ENCODE measurements at regions not wholly inside any gene's neighbourhood (a gene's known extent, or its start where the extent isn't known, plus 50 kb on each side); places are given as distances from the start of the nearest gene placed in this dataset.

GRCh38 chr14:37650356-37651037, 55.1 kb downstream of the TTC6 start:
- ChIA-PET POLR2A (no interaction called here), CTCF (no interaction called here)
- TF ChIP-seq CTBP1 (IDR thresholded peaks at IDR 0.05; ENCODE audit: borderline replicate concordance) (no peak), ZNF384 (IDR thresholded peaks at IDR 0.05) (no peak), NFRKB (IDR thresholded peaks at IDR 0.05) (no peak), TARDBP (IDR thresholded peaks at IDR 0.05) (no peak), SP1 (IDR thresholded peaks at IDR 0.05) (no peak), L3MBTL2 (conservative IDR thresholded peaks at IDR 0.05) (no peak), PKNOX1 (IDR thresholded peaks at IDR 0.05) (no peak), ARNT (IDR thresholded peaks at IDR 0.05) (no peak), ELF4 (IDR thresholded peaks at IDR 0.05) (no peak), SUZ12 (IDR thresholded peaks at IDR 0.05) (no peak), LEF1 (IDR thresholded peaks at IDR 0.05; ENCODE audit: borderline replicate concordance) (no peak), HDGF (IDR thresholded peaks at IDR 0.05; ENCODE audit: borderline replicate concordance) (no peak), FOXM1 (IDR thresholded peaks at IDR 0.05; ENCODE audit: borderline replicate concordance) (no peak), FOXK2 (IDR thresholded peaks at IDR 0.05) (no peak), FOXA1 (IDR thresholded peaks at IDR 0.05) (no peak), BHLHE40 (IDR thresholded peaks at IDR 0.05; ENCODE audit: borderline replicate concordance) (no peak)
- DNase-seq (ENCODE audit: extremely low spot score), result no peak

- DNase-seq (ENCODE audit: extremely low spot score), result no peak
- ChIA-PET POLR2A (no interaction called here), CTCF (no interaction called here)
- no peak for TF ChIP-seq LEF1 (IDR thresholded peaks at IDR 0.05; ENCODE audit: borderline replicate concordance)
- no peak for TF ChIP-seq SUZ12 (IDR thresholded peaks at IDR 0.05)
- TF ChIP-seq BHLHE40 (IDR thresholded peaks at IDR 0.05; ENCODE audit: borderline replicate concordance), result no peak
- no peak for TF ChIP-seq SP1 (IDR thresholded peaks at IDR 0.05)
- TF ChIP-seq TARDBP (IDR thresholded peaks at IDR 0.05), result no peak
- no peak for TF ChIP-seq CTBP1 (IDR thresholded peaks at IDR 0.05; ENCODE audit: borderline replicate concordance)
- no peak for TF ChIP-seq FOXK2 (IDR thresholded peaks at IDR 0.05)
- no peak for TF ChIP-seq FOXM1 (IDR thresholded peaks at IDR 0.05; ENCODE audit: borderline replicate concordance)
- no peak for TF ChIP-seq PKNOX1 (IDR thresholded peaks at IDR 0.05)
These were observed 56.6 kb downstream of the TTC6 start for GRCh38 chr14:37652042-37652441.

GRCh38 chr14:37655418-37655817, 60.0 kb downstream of the TTC6 start:
- CTCF ChIA-PET, result interaction anchor here (0.6 kb wide), 2 partner anchors 219 to 248 kb away, joined by 3 read pairs; no protein-coding TSS in a partner anchor
- POLR2A ChIA-PET, result no interaction called here
- no peak for TF ChIP-seq ZNF384 (IDR thresholded peaks at IDR 0.05)
- TF ChIP-seq SUZ12 (IDR thresholded peaks at IDR 0.05), result no peak
- no peak for TF ChIP-seq ARNT (IDR thresholded peaks at IDR 0.05)
- no peak for TF ChIP-seq FOXK2 (IDR thresholded peaks at IDR 0.05)
- TF ChIP-seq L3MBTL2 (conservative IDR thresholded peaks at IDR 0.05), result no peak
- TF ChIP-seq CTBP1 (IDR thresholded peaks at IDR 0.05; ENCODE audit: borderline replicate concordance), result no peak
- TF ChIP-seq FOXM1 (IDR thresholded peaks at IDR 0.05; ENCODE audit: borderline replicate concordance), result no peak
- no peak for TF ChIP-seq PKNOX1 (IDR thresholded peaks at IDR 0.05)
- TF ChIP-seq ELF4 (IDR thresholded peaks at IDR 0.05), result no peak
- no peak for TF ChIP-seq HDGF (IDR thresholded peaks at IDR 0.05; ENCODE audit: borderline replicate concordance)
- TF ChIP-seq LEF1 (IDR thresholded peaks at IDR 0.05; ENCODE audit: borderline replicate concordance), result no peak
- no peak for TF ChIP-seq NFRKB (IDR thresholded peaks at IDR 0.05)
- no peak for DNase-seq (ENCODE audit: extremely low spot score)

GRCh38 chr14:37658156-37658555, 62.7 kb downstream of the TTC6 start:
- no peak for TF ChIP-seq ARNT (IDR thresholded peaks at IDR 0.05)
- no peak for TF ChIP-seq ZNF384 (IDR thresholded peaks at IDR 0.05)
- TF ChIP-seq SP1 (IDR thresholded peaks at IDR 0.05), result no peak
- no peak for TF ChIP-seq NFRKB (IDR thresholded peaks at IDR 0.05)
- TF ChIP-seq FOXM1 (IDR thresholded peaks at IDR 0.05; ENCODE audit: borderline replicate concordance), result no peak
- TF ChIP-seq SUZ12 (IDR thresholded peaks at IDR 0.05), result no peak
- no peak for TF ChIP-seq CTBP1 (IDR thresholded peaks at IDR 0.05; ENCODE audit: borderline replicate concordance)
- no peak for TF ChIP-seq FOXK2 (IDR thresholded peaks at IDR 0.05)
- TF ChIP-seq BHLHE40 (IDR thresholded peaks at IDR 0.05; ENCODE audit: borderline replicate concordance), result no peak
- no peak for TF ChIP-seq LEF1 (IDR thresholded peaks at IDR 0.05; ENCODE audit: borderline replicate concordance)
- no peak for TF ChIP-seq FOXA1 (IDR thresholded peaks at IDR 0.05)
- TF ChIP-seq L3MBTL2 (conservative IDR thresholded peaks at IDR 0.05), result no peak
- no peak for TF ChIP-seq PKNOX1 (IDR thresholded peaks at IDR 0.05)
- TF ChIP-seq ELF4 (IDR thresholded peaks at IDR 0.05), result no peak
- TF ChIP-seq TARDBP (IDR thresholded peaks at IDR 0.05), result no peak
- TF ChIP-seq HDGF (IDR thresholded peaks at IDR 0.05; ENCODE audit: borderline replicate concordance), result no peak
- DNase-seq (ENCODE audit: extremely low spot score), result no peak
- CTCF ChIA-PET, result no interaction called here
- POLR2A ChIA-PET, result no interaction called here

GRCh38 chr14:37663498-37663897, 68.1 kb downstream of the TTC6 start:
- no peak for TF ChIP-seq LEF1 (IDR thresholded peaks at IDR 0.05; ENCODE audit: borderline replicate concordance)
- no peak for TF ChIP-seq TARDBP (IDR thresholded peaks at IDR 0.05)
- TF ChIP-seq NFRKB (IDR thresholded peaks at IDR 0.05), result no peak
- TF ChIP-seq FOXK2 (IDR thresholded peaks at IDR 0.05), result no peak
- no peak for TF ChIP-seq FOXM1 (IDR thresholded peaks at IDR 0.05; ENCODE audit: borderline replicate concordance)
- TF ChIP-seq ELF4 (IDR thresholded peaks at IDR 0.05), result no peak
- no peak for TF ChIP-seq ZNF384 (IDR thresholded peaks at IDR 0.05)
- CTCF ChIA-PET, result no interaction called here
- POLR2A ChIA-PET, result no interaction called here
- DNase-seq (ENCODE audit: extremely low spot score), result no peak

Measured in HEK293T (cell line).